Hepatocyte (in vitro differentiated cells): ENCODE measurements at regions not wholly inside any gene's neighbourhood (a gene's known extent, or its start where the extent isn't known, plus 50 kb on each side); places are given as distances from the start of the nearest gene placed in this dataset.

Source experiments
- EZH2 ChIP-seq: fragments of 200-600 bp; sonication (generic); IDR thresholded peaks from 2 replicates; pipeline ENCODE4 v1.6.1; 2016; ENCODE audit warnings: antibody characterized with exemption, mild to moderate bottlenecking, borderline replicate concordance
- TF ChIP-seq, protein P1 (sequence below): fragments of 200-600 bp; sonication (generic); IDR thresholded peaks from 2 replicates; pipeline ENCODE4 v1.5.1; 2016; ENCODE audit warnings: antibody characterized with exemption, mild to moderate bottlenecking; ENCODE audit not compliant: poor library complexity

DNA sequence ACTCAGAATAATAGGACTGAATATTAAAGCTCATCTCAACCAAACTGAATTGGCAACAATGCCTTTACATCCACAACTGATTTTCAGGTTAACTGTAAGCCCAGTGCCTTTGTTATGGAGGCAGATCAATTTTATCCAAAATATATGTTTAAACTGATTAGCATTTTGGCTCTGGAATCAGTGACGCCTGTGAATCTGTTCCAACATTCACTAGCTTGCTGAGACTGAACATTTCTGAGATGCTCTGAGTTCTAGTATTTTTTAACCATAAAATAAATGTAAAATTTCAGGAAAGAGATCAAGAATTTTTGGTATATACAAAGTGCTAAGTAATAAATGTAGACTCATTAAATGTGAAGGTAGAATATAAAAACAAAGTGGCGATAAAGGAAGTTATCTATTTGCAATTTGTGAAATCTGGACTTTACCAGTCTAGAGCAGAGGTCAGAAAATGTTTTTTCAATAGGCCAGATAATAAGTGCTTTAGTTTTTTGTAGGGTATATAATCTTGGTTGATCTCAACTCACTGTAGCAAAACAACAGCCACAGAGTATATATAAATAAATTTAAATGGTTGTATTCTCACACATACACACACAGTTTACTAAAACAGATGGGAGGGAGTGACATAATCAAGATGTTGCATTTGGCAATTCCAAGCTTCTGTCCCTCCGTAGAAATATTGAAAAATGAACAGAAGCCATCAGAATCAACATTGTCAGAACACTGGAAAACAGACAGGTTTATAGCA lies 560.3 kb downstream of the ZWINT start:
- no peak for TF ChIP-seq EZH2
- TF ChIP-seq, protein P1, sequence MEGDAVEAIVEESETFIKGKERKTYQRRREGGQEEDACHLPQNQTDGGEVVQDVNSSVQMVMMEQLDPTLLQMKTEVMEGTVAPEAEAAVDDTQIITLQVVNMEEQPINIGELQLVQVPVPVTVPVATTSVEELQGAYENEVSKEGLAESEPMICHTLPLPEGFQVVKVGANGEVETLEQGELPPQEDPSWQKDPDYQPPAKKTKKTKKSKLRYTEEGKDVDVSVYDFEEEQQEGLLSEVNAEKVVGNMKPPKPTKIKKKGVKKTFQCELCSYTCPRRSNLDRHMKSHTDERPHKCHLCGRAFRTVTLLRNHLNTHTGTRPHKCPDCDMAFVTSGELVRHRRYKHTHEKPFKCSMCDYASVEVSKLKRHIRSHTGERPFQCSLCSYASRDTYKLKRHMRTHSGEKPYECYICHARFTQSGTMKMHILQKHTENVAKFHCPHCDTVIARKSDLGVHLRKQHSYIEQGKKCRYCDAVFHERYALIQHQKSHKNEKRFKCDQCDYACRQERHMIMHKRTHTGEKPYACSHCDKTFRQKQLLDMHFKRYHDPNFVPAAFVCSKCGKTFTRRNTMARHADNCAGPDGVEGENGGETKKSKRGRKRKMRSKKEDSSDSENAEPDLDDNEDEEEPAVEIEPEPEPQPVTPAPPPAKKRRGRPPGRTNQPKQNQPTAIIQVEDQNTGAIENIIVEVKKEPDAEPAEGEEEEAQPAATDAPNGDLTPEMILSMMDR = no peak
